Panc1 (cell line): ENCODE measurements at regions not wholly inside any gene's neighbourhood (a gene's known extent, or its start where the extent isn't known, plus 50 kb on each side); places are given as distances from the start of the nearest gene placed in this dataset.

Experiments
- ATAC-seq: fragments of 200-7000 bp; cut with Tn5 transposase; 2 replicates; pipeline ENCODE4 v1.9.1; 2020; ENCODE audit warnings: mild to moderate bottlenecking, moderate library complexity
- BruUV-seq: library from RNA; stranded (reverse); fragments of 400-500 nt; replicated peaks from 2 replicates; lab custom pipeline; 2021; lab: Mats Ljungman, UMichigan
- CTCF ChIA-PET: fragments of 300-600 bp; sonication (Branson Sonifier 250); formaldehyde crosslinking; loops from one replicate; lab custom pipeline; 2022; ENCODE audit warnings: antibody characterized with exemption; lab: Charles Lee
- POLR2A ChIA-PET: fragments of 300-600 bp; sonication (Branson Sonifier 250); formaldehyde crosslinking; loops from one replicate; lab custom pipeline; 2022; ENCODE audit warnings: antibody characterized with exemption; lab: Charles Lee
- DNase-seq: peaks from one replicate; pipeline ENCODE4 v3.0.0-alpha.2; 2010; ENCODE audit warnings: low read depth, low spot score
- H3K27ac ChIP-seq: 2 replicates; pipeline ENCODE4 v1.5.1; 2011; ENCODE audit warnings: mild to moderate bottlenecking, low read length, inconsistent platforms
- H3K27me3 ChIP-seq: fragments of 200-500 bp; sonication (Bioruptor generic); 2 replicates; pipeline ENCODE4 v1.6.0; 2014; ENCODE audit warnings: low read length, inconsistent platforms; ENCODE audit not compliant: control insufficient read depth, insufficient read depth
- H3K36me3 ChIP-seq: fragments of 200-500 bp; sonication (Bioruptor generic); 2 replicates; pipeline ENCODE4 v1.5.1; 2014; ENCODE audit warnings: inconsistent platforms, mild to moderate bottlenecking, low read length, moderate library complexity; ENCODE audit not compliant: control insufficient read depth, insufficient read depth
- H3K4me1 ChIP-seq: 2 replicates; pipeline ENCODE4 v1.5.1; 2011; ENCODE audit warnings: inconsistent platforms, mild to moderate bottlenecking, low read length, moderate library complexity; ENCODE audit not compliant: control insufficient read depth, insufficient read depth
- H3K4me3 ChIP-seq, 2 experiments: 2 replicates each; pipeline ENCODE4 v1.5.1; 2011 to 2012; ENCODE audit warnings: low read depth in 2 of 2, low read length in 2 of 2, mild to moderate bottlenecking in 2 of 2, inconsistent platforms in 1 of 2, moderate library complexity in 1 of 2
- H3K9me3 ChIP-seq: fragments of 200-500 bp; sonication (Bioruptor generic); 2 replicates; pipeline ENCODE4 v1.5.1; 2014; ENCODE audit warnings: low read depth, mild to moderate bottlenecking, inconsistent platforms, low read length, moderate library complexity; ENCODE audit not compliant: control insufficient read depth, insufficient read depth
- CTCF ChIP-seq: fragments of 450-650 bp; IDR thresholded peaks from 2 replicates; pipeline ENCODE4 v1.5.1; 2017; ENCODE audit warnings: mild to moderate bottlenecking
- POLR2AphosphoS5 ChIP-seq: IDR thresholded peaks from 2 replicates; pipeline ENCODE4 v1.6.1; 2012; ENCODE audit warnings: mild to moderate bottlenecking, low read depth, low read length, moderate library complexity
- REST ChIP-seq, 2 experiments: IDR thresholded peaks; 2 replicates each; pipeline ENCODE4 v1.6.1; 2011 to 2012; ENCODE audit warnings: low read depth in 2 of 2, control low read depth in 1 of 2, low read length in 1 of 2, mild to moderate bottlenecking in 1 of 2, moderate library complexity in 1 of 2; ENCODE audit not compliant: insufficient read depth in 1 of 2
- SIN3A ChIP-seq: IDR thresholded peaks from 2 replicates; pipeline ENCODE4 v1.6.1; 2012; ENCODE audit warnings: low read depth, mild to moderate bottlenecking, low read length, moderate library complexity, borderline replicate concordance; ENCODE audit not compliant: insufficient read depth
- TCF7L2 ChIP-seq: IDR thresholded peaks from 2 replicates; pipeline ENCODE4 v1.6.1; 2011; ENCODE audit warnings: mild to moderate bottlenecking, low read depth, low read length, inconsistent platforms
- in situ Hi-C: cut with HindIII; loops from 2 replicates; pipeline ENCODE4 v1.10.0; 2016; ENCODE audit warnings: low sequenced_read_pairs, low pct_unique_long_range_greater_than_20kb
- intact Hi-C: fragments of 100-400 bp; cut with micrococcal nuclease; formaldehyde crosslinking; loops from one replicate; pipeline ENCODE4 v1.10.0; 2022; ENCODE audit not compliant: unreplicated experiment

GRCh38 chr2:194443926-194444325, 1213.1 kb upstream of the SLC39A10 start:
- H3K27me3 ChIP-seq: no peaks in the 10 kb centered on the region
- no peak overlapping the region for H3K4me3 ChIP-seq
- no peaks in the 10 kb centered on the region for H3K36me3 ChIP-seq
- no peak for TF ChIP-seq POLR2AphosphoS5
- TF ChIP-seq REST (IDR thresholded peaks at IDR 0.05; ENCODE audit: insufficient read depth in 1 of 2, low read depth in 2 of 2, low read length in 1 of 2): no peak
- no peak for TF ChIP-seq SIN3A
- TF ChIP-seq TCF7L2: no peak
- TF ChIP-seq CTCF: no peak
- H3K4me1 ChIP-seq: no peaks in the 10 kb centered on the region
- BruUV-seq: no TSS peak
- DNase-seq: no peak
- in situ Hi-C loops: no loop called here
- intact Hi-C loops: no loop called here
- no peak for ATAC-seq
- no peaks in the 10 kb centered on the region for H3K9me3 ChIP-seq
- no peak overlapping the region for H3K27ac ChIP-seq
- ChIA-PET CTCF (no interaction called here), POLR2A (no interaction called here)

- H3K9me3 ChIP-seq: no peaks in the 10 kb centered on the region
- H3K36me3 ChIP-seq: no peaks in the 10 kb centered on the region
- no TSS peak for BruUV-seq
- no peak for ATAC-seq
- ChIA-PET POLR2A (no interaction called here), CTCF (no interaction called here)
- no peak overlapping the region for H3K4me3 ChIP-seq
- no peaks in the 10 kb centered on the region for H3K27me3 ChIP-seq
- no peak overlapping the region for H3K27ac ChIP-seq
- no peaks in the 10 kb centered on the region for H3K4me1 ChIP-seq
- no peak for DNase-seq
- in situ Hi-C loops (no loop called here), intact Hi-C loops (no loop called here)
- TF ChIP-seq TCF7L2 (no peak), CTCF (no peak), REST (IDR thresholded peaks at IDR 0.05; ENCODE audit: insufficient read depth in 1 of 2, low read depth in 2 of 2, low read length in 1 of 2) (no peak), SIN3A (no peak), POLR2AphosphoS5 (no peak)
Measured at GRCh38 chr2:194424683-194425209, 1232.3 kb upstream of the SLC39A10 start.
